Tibial nerve (tissue), 4 donors: ENCODE measurements at regions not wholly inside any gene's neighbourhood (a gene's known extent, or its start where the extent isn't known, plus 50 kb on each side); places are given as distances from the start of the nearest gene placed in this dataset.

Source experiments
- DNase-seq, 2 donors: peaks; one replicate each; pipeline ENCODE4 v3.0.0-alpha.2; 2019; ENCODE audit warnings: low spot score in 2 of 2
- H3K27ac ChIP-seq, 4 donors: fragments of 200-600 bp; sonication (generic) in 3 of 4; one replicate each; pipeline ENCODE4 v1.5.1; 2017 to 2019; ENCODE audit warnings: mild to moderate bottlenecking in 1 of 4
- H3K27me3 ChIP-seq, 2 donors: fragments of 200-600 bp; sonication (generic) in 1 of 2; one replicate each; pipeline versions ENCODE4 v1.5.1 to v1.6.0; 2017 to 2019
- H3K36me3 ChIP-seq, 3 donors: fragments of 200-600 bp; sonication (generic); one replicate each; pipeline ENCODE4 v1.5.1; 2018 to 2019
- H3K4me1 ChIP-seq, 4 donors: fragments of 200-600 bp; sonication (generic) in 3 of 4; one replicate each; pipeline ENCODE4 v1.5.1; 2017 to 2019
- H3K4me3 ChIP-seq, 4 donors: fragments of 200-600 bp; sonication (generic) in 3 of 4; one replicate each; pipeline ENCODE4 v1.5.1; 2017 to 2019; ENCODE audit warnings: mild to moderate bottlenecking in 1 of 4, moderate library complexity in 1 of 4
- H3K9me3 ChIP-seq, 4 donors: fragments of 200-600 bp; sonication (generic) in 3 of 4; one replicate each; pipeline ENCODE4 v1.5.1; 2017 to 2019
- CTCF ChIP-seq, 5 experiments: fragments of 200-600 bp in 3 of 5; fragments of 450-650 bp in 2 of 5; sonication (generic) in 3 of 5; IDR thresholded peaks; one replicate each; pipeline ENCODE4 v1.5.1; 2016 to 2019; ENCODE audit warnings: antibody characterized with exemption in 5 of 5, mild to moderate bottlenecking in 3 of 5, moderate library complexity in 2 of 5
- EP300 ChIP-seq, 2 donors: sonication (generic); formaldehyde crosslinking; IDR thresholded peaks; one replicate each; pipeline ENCODE4 v1.6.1; 2017; ENCODE audit warnings: antibody characterized with exemption in 2 of 2, mild to moderate bottlenecking in 1 of 2
- POLR2A ChIP-seq, 2 donors: fragments of 450-650 bp; IDR thresholded peaks; one replicate each; pipeline ENCODE4 v1.6.1; 2017; ENCODE audit warnings: antibody characterized with exemption in 2 of 2, mild to moderate bottlenecking in 2 of 2, moderate library complexity in 2 of 2
- WGBS, 2 donors: methylation state at CpG; one replicate each; pipeline ENCODE4 v1.1.5; 2018; 5-methylcytosine and 5-hydroxymethylcytosine counted together

GRCh38 chr12:87303396-87304012 is 725.7 kb downstream of the C12orf50 start:
- no peak overlapping the region for H3K4me3 ChIP-seq
- H3K4me1 ChIP-seq, result no peaks in the 10 kb centered on the region
- DNase-seq, result no peak
- WGBS, 2 donors, result 88 to 92% methylated on average over 1 of the region's 1 CpG
- H3K9me3 ChIP-seq, result no peaks in the 10 kb centered on the region
- H3K36me3 ChIP-seq, result no peaks in the 10 kb centered on the region
- H3K27ac ChIP-seq, result no peak overlapping the region
- no peaks in the 10 kb centered on the region for H3K27me3 ChIP-seq
- TF ChIP-seq POLR2A (IDR thresholded peaks at IDR 0.05), result no peak
- no peak for TF ChIP-seq EP300 (IDR thresholded peaks at IDR 0.05)
- no peak for TF ChIP-seq CTCF (IDR thresholded peaks at IDR 0.05)

GRCh38 chr12:87302126-87302745 is 727.0 kb downstream of the C12orf50 start:
- no peak for TF ChIP-seq EP300 (IDR thresholded peaks at IDR 0.05)
- TF ChIP-seq POLR2A (IDR thresholded peaks at IDR 0.05), result no peak
- no peak for TF ChIP-seq CTCF (IDR thresholded peaks at IDR 0.05)
- Histone ChIP-seq H3K27me3 (no peaks in the 10 kb centered on the region), H3K9me3 (no peaks in the 10 kb centered on the region), H3K27ac (no peak overlapping the region), H3K4me1 (no peaks in the 10 kb centered on the region), H3K4me3 (no peak overlapping the region), H3K36me3 (no peaks in the 10 kb centered on the region)
- DNase-seq, result no peak
- 90 to 93% methylated on average over 5 of the region's 5 CpGs for WGBS, 2 donors

GRCh38 chr12:87290505-87290904 is 738.7 kb downstream of the C12orf50 start:
- no peaks in the 10 kb centered on the region for H3K27me3 ChIP-seq
- DNase-seq, result no peak
- no peak overlapping the region for H3K4me3 ChIP-seq
- no peak for TF ChIP-seq POLR2A (IDR thresholded peaks at IDR 0.05)
- TF ChIP-seq EP300 (IDR thresholded peaks at IDR 0.05), result no peak
- TF ChIP-seq CTCF (IDR thresholded peaks at IDR 0.05), result no peak
- H3K4me1 ChIP-seq, result no peaks in the 10 kb centered on the region
- H3K9me3 ChIP-seq, result peaks cover 0 to 6% (median 0%) of the 10 kb centered on the region in 4 donors
- no peaks in the 10 kb centered on the region for H3K36me3 ChIP-seq
- H3K27ac ChIP-seq, result no peak overlapping the region

- DNase-seq, result no peak
- Histone ChIP-seq H3K27me3 (no peaks in the 10 kb centered on the region), H3K4me1 (no peaks in the 10 kb centered on the region), H3K36me3 (no peaks in the 10 kb centered on the region), H3K4me3 (no peak overlapping the region), H3K9me3 (no peaks in the 10 kb centered on the region), H3K27ac (no peak overlapping the region)
- TF ChIP-seq EP300 (IDR thresholded peaks at IDR 0.05) (no peak), POLR2A (IDR thresholded peaks at IDR 0.05) (no peak), CTCF (IDR thresholded peaks at IDR 0.05) (no peak)
Measured at GRCh38 chr12:87283886-87284285, 745.3 kb downstream of the C12orf50 start.

- no peak for DNase-seq
- Histone ChIP-seq H3K4me3 (no peak overlapping the region), H3K36me3 (no peaks in the 10 kb centered on the region), H3K9me3 (no peaks in the 10 kb centered on the region), H3K27me3 (no peaks in the 10 kb centered on the region), H3K4me1 (no peaks in the 10 kb centered on the region), H3K27ac (no peak overlapping the region)
- no peak for TF ChIP-seq CTCF (IDR thresholded peaks at IDR 0.05)
- TF ChIP-seq POLR2A (IDR thresholded peaks at IDR 0.05), result no peak
- TF ChIP-seq EP300 (IDR thresholded peaks at IDR 0.05), result no peak
Measured at GRCh38 chr12:87283111-87283510, 746.1 kb downstream of the C12orf50 start.
